HG02852 (cell line): ENCODE measurements at regions not wholly inside any gene's neighbourhood (a gene's known extent, or its start where the extent isn't known, plus 50 kb on each side); places are given as distances from the start of the nearest gene placed in this dataset.

Source experiments
- ATAC-seq: cut with Tn5 transposase; IDR thresholded peaks from one replicate; pipeline ENCODE4 v1.9.1; 2021; ENCODE audit warnings: mild to moderate bottlenecking, moderate library complexity; ENCODE audit not compliant: unreplicated experiment

DNA sequence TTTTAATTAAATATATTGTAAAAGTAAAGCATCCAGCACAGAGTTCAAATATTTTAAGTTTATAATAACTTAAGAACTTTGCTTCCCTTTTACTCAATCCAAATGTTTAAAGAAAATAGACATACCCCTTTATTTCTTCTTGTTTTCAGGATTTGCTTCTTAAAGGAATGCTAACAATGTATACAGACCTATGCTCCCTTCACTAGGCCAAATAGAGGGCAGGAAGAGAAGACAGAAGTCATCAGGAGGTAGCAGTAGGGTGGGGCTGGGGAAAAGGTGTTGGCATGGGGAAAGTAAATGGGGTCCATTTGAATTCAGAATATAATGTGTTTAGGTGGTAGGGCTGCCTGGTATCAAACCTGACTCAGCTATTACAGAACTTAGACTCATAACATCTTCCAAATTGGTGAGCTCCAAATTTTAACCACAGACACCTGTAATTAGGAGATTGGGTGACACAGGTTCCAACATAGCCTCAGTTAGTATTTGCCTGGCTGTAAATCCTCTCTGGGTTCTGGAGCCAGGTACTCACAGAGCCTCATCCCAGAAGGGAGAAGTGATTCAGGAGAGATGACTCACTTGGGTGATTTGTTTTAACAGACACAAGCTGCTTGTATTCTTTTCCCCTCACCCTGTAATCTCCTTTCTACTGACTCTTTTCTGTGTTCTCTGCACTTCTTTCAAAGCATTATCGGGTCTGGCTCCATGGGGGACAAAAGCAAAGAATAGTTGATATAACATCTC lies 60.1 kb upstream of the DUSP10 start:
- no peak for ATAC-seq

DNA sequence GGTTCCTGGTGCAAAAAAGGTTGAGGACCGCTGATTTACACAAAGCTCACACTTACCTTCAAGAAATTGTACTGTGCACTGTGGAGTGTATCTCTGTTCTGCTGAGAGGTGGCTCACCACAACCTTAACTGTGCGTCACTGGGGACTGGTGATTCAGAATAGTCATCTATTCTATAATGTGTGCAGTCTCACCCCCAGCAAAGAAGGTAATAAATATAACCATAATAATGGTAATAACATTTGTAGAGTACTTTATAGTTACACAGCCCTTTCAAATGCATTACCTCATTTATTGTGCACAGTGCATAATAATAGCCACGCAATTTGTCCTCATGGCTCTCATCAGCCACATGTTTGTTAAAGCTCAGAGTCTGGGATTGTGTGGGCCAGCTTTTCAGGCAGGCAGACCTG lies 59.4 kb upstream of the DUSP10 start:
- ATAC-seq: peak; percentile 54

DNA sequence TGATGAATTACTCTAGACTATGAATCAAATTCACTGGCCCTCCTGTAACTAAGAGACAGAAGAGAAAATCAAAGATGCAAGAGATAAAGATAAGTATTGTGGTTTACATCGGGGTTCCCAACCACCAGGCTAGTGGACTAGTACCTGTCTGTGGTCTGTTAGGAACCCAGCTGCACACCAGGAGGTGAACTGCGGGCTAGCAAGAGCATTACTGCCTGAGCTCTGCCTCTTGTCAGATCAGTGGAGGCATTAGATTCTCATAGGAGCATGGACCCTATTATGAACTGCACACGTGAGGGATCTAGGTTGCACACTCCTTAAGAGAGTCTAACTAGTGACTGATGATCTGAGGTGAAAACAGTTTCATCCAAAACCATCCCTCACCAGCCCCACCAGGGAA lies 58.9 kb upstream of the DUSP10 start:
- peak; percentile 62 for ATAC-seq

DNA sequence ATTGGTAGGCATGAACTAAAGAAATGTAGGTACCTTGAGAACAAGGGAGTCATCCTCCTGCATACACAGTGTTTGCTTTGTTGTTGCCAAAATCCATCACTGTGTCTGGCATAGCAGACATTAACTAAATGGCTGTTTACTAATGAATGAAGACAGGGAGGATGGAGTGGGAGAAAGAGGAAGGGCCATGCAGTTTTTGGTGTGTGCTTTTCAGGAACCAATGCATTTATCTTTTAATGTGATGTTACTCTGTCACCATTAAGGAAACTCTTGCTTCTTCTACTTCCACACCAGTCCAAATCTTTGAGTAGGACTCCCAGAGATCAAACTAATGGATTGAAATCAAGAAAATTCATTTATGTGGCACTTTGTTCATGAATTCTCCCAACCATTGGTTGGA lies 55.6 kb upstream of the DUSP10 start:
- ATAC-seq: no peak

DNA sequence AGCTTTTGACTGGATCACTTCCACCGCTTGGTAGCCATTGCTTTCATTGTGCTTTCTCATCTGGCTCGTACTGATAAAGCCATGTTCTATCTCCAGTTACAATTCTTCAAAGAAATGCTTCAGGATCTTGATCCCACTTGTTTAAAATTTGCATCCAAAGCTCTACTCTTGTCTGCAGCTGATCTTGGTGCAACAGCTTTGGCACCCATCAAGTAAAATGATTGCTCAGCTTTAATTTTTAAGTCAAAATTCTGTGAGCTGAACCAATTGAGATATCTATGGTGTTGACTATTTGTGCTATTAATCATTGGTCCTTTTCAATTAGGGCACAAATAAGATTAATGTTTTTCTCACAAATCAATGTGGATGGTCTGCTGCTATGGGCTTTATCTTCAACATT lies 54.8 kb upstream of the DUSP10 start:
- no peak for ATAC-seq

DNA sequence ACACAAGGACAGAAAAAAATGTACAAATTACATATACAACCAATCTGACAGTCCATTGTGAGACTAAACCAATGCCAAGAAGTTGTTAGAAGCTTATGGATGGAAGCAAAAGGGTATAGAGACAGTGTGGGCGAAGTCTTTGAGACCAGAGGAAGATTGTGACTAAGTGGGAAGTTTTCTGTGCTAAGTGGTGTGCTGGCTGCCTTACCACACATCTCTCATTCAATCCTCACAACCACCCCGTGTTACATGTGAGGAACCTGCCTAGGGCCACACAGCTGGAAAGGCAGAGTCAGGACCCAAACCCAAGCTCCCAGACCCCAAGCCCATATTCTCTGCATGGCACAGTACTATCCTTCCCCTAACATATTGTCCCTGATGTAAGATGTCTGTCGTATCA lies 53.5 kb upstream of the DUSP10 start:
- no peak for ATAC-seq

DNA sequence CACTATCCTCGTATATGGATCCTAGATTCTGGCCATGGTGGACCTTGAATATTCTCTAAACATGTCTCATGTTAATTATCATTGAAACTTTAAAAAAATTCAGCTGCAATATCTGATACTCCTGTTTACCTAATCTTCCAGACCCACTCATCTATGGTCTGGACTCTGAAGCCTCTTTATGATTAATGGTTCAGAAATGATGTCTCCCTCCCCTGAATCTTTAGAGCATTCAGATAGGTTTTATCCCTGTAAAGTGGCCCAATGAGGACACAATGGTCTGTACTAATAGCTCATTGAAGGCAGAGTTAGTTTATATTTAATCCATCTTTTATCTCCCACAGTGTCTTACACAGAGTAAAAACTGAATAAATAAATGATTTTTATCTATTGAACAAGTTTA lies 53.0 kb upstream of the DUSP10 start:
- ATAC-seq: no peak

DNA sequence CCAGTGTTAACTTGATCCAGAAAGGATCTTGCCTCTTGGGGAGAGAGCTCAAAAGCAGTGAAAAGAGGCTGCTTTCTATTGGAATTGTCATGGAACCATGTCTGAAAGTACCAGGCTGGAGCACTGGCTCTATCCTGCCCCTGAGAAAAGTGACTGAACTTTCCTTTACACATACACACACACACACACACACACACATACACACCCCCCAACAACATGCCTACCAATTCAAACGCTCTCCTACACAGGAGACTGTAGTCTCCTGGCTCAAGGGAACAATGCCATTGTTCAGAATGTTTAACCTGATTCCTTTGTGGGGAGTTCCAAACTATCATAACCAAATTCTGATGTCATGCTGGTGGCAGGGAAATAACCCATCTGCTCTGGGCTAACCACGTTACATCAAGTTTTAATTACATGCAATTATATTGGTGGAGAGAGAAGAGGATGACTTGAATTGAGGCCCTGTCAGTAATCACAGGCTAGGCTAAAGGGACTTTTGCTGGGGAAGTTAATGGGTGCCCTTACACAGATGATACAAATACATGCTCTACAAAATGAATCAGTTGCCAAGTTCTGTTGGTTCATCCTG lies 52.3 kb upstream of the DUSP10 start:
- peak; percentile 63 for ATAC-seq

DNA sequence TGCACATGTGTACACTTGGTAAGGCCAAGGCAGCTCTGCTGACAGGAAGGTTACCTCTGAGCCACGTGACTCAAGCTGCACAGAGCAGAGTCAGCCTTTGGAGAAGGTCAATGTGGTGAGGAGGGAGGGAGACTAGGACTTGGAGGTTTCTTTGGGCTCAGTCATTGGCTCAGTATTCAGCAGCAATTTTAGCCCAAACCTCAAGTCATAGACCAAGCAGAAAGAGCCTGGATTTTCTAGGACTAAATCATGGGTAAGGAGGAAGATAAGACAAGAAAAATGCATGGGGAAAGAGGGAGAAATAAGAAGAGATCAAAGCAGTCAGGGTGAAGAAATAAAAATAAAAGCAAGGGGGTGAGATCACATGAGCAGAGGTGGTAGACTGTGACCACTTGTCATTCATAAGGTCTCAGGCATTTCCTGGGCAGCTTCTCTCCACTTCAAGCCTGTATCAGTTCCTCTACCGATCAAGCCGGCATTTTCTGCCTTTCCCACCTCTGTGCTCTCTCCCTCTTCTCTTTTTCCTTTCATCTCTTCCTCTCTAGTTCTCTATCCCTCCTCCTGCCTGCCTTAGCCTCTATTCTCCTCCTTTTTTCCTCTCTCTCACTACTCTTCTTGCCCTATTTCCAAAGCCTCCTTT lies 51.7 kb upstream of the DUSP10 start:
- peak; percentile 76 for ATAC-seq

DNA sequence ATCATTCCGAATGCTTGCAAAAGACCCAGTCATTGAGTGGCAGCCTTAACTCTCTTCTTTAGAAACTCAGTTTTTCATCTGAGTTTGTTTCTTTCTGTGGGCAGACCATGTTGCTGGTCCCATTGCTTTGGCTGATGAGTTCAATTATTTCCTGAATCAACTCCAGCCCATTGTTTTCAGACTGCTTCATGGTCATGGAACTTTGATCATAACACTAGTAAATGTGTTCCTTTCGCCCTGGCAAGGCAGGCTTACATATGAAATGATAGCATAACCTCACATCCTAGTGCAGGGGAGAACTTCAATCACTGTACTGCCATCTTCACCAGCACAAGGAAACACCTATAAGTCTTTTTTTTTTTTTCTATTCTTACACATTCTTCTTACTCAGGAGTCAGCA lies 50.0 kb upstream of the DUSP10 start:
- ATAC-seq: no peak
